ENCODE measurements at regions not wholly inside any gene's neighbourhood (a gene's known extent, or its start where the extent isn't known, plus 50 kb on each side); places are given as distances from the start of the nearest gene placed in this dataset.

GRCh38 chr9:2424619-2425033, 197.0 kb upstream of the VLDLR start:
- TF ChIP-seq CTCF (IDR thresholded peaks at IDR 0.05 in 2 of 3, conservative IDR thresholded peaks at IDR 0.05 in 1 of 3; ENCODE audit: control insufficient read depth in 2 of 3, extremely low read depth in 1 of 3, insufficient read depth in 1 of 3, low read depth in 3 of 3, low read length in 3 of 3) (no peak), RAD21 (IDR thresholded peaks at IDR 0.05; ENCODE audit: insufficient read depth, low read depth, low read length) (no peak), JUND (IDR thresholded peaks at IDR 0.05; ENCODE audit: low read depth, low read length) (no peak), SIN3A (IDR thresholded peaks at IDR 0.05; ENCODE audit: low read depth, low read length) (no peak)
